A673 (cell line): ENCODE measurements at regions not wholly inside any gene's neighbourhood (a gene's known extent, or its start where the extent isn't known, plus 50 kb on each side); places are given as distances from the start of the nearest gene placed in this dataset.

Source experiments
- EZH2 ChIP-seq: fragments of 200-600 bp; sonication (generic); IDR thresholded peaks from 2 replicates; pipeline ENCODE4 v1.6.1; 2017; ENCODE audit warnings: borderline replicate concordance, low read depth, mild to moderate bottlenecking, mixed read lengths, antibody characterized with exemption, low read length; ENCODE audit not compliant: poor library complexity, severe bottlenecking
- TF ChIP-seq, protein P1 (sequence below): fragments of 300-800, 200-600 bp; sonication (generic); conservative IDR thresholded peaks from 2 replicates; pipeline ENCODE4 v1.5.1; 2017; ENCODE audit warnings: low read depth, mild to moderate bottlenecking, antibody characterized with exemption, low read length, moderate library complexity, mixed read lengths

- TF ChIP-seq, protein P1, sequence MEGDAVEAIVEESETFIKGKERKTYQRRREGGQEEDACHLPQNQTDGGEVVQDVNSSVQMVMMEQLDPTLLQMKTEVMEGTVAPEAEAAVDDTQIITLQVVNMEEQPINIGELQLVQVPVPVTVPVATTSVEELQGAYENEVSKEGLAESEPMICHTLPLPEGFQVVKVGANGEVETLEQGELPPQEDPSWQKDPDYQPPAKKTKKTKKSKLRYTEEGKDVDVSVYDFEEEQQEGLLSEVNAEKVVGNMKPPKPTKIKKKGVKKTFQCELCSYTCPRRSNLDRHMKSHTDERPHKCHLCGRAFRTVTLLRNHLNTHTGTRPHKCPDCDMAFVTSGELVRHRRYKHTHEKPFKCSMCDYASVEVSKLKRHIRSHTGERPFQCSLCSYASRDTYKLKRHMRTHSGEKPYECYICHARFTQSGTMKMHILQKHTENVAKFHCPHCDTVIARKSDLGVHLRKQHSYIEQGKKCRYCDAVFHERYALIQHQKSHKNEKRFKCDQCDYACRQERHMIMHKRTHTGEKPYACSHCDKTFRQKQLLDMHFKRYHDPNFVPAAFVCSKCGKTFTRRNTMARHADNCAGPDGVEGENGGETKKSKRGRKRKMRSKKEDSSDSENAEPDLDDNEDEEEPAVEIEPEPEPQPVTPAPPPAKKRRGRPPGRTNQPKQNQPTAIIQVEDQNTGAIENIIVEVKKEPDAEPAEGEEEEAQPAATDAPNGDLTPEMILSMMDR: no peak
- TF ChIP-seq EZH2: no peak
These were observed 343.5 kb downstream of the IDS start for GRCh38 chrX:149161435-149162088.
